ENCODE measurements at regions not wholly inside any gene's neighbourhood (a gene's known extent, or its start where the extent isn't known, plus 50 kb on each side); places are given as distances from the start of the nearest gene placed in this dataset.

DNA sequence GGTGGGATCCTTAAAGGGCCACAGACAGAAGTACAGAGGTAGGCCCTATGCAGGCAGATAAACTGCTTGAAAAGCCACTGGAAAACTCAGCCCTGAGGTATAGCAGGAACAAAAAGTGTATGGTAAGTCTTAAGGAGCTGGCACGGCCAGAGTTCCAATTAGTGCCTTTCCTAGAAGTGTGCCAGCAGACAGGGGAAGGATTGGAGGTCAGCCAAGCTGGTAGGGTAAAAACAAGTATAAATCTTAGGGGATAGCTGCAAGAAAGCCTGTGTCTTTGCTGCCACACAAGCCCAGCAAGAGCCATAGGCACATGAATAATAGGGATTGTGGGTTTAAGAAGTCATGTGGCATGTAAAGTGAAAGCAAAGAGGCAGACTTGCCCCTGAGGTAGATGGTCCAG lies 582.5 kb downstream of the PLOD2 start:
- Histone ChIP-seq H3K27ac (no peak overlapping the region), H3K4me3 (ENCODE audit: low read depth, low read length) (no peak overlapping the region), H3K36me3 (replicated peaks) (no peaks in the 10 kb centered on the region), H3K27me3 (replicated peaks) (no peaks in the 10 kb centered on the region)
- in situ Hi-C loops (cut with HindIII; ENCODE audit: low pct_ligation_motif_present, low sequenced_read_pairs), result no loop called here
- TF ChIP-seq, protein P1, sequence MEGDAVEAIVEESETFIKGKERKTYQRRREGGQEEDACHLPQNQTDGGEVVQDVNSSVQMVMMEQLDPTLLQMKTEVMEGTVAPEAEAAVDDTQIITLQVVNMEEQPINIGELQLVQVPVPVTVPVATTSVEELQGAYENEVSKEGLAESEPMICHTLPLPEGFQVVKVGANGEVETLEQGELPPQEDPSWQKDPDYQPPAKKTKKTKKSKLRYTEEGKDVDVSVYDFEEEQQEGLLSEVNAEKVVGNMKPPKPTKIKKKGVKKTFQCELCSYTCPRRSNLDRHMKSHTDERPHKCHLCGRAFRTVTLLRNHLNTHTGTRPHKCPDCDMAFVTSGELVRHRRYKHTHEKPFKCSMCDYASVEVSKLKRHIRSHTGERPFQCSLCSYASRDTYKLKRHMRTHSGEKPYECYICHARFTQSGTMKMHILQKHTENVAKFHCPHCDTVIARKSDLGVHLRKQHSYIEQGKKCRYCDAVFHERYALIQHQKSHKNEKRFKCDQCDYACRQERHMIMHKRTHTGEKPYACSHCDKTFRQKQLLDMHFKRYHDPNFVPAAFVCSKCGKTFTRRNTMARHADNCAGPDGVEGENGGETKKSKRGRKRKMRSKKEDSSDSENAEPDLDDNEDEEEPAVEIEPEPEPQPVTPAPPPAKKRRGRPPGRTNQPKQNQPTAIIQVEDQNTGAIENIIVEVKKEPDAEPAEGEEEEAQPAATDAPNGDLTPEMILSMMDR (IDR thresholded peaks at IDR 0.05; ENCODE audit: low read depth, low read length, missing control alignments), result no peak
- no peak for DNase-seq

DNA sequence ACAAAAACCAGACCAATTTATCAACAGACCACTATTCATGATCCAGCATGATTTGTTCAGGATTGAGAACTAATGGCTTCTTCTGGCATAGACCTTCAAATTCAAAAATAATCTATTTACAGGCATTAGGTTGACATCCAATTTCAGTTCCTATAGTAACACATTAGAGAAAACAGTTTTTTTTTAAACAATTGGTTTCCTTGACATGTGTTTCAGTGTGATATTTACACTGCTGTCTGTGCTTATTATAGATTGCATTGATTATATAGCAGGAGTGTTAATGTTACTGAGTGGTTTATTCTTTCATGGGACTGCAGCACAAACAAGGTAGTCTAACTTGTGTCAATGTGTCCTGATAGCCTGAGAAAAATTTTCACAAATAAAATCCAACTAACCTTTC lies 579.3 kb downstream of the PLOD2 start:
- no peaks in the 10 kb centered on the region for H3K27me3 ChIP-seq (replicated peaks)
- no peak overlapping the region for H3K4me3 ChIP-seq (ENCODE audit: low read depth, low read length)
- H3K27ac ChIP-seq, result no peak overlapping the region
- in situ Hi-C loops (cut with HindIII; ENCODE audit: low pct_ligation_motif_present, low sequenced_read_pairs), result no loop called here
- no peak for DNase-seq
- H3K36me3 ChIP-seq (replicated peaks), result no peaks in the 10 kb centered on the region
- TF ChIP-seq, protein P1 (IDR thresholded peaks at IDR 0.05; ENCODE audit: low read depth, low read length, missing control alignments), result no peak

DNA sequence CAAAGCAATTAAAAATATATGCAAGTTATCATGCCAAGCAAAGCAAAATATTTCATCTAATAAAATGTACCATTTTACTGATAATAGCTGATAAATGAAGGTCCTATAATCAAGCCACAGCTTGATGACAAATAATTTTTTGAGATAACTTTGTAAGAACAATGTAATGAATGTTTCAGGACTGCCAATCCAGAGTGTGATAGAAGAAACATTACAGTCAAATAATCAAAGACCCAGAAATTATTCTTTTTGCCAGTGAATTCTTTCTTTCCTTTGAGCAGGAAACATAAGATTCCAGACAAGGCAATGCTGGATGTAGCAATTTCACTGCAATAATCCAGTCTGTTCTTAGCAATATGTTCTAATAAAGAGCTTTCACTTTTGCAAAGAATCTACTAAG lies 556.1 kb downstream of the PLOD2 start:
- no peaks in the 10 kb centered on the region for H3K36me3 ChIP-seq (replicated peaks)

DNA sequence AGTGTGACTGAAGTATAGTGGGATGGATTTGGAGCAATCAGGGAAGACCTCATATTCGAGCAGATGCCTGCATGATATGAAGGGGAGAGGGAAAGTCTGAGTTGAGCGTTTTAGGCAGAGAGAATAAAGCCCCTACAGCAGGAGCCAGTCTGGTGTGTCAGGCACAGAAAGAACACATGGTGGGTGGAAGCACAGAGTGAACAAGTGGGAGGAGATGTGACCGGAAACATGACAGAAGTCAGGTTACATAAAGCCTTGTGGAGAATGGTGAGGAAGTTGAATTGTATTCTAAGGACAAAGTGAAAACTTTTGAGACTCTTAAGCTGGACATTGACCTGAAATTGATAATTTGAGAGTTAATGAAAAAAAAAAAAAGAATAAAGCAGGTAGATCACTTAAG lies 541.0 kb downstream of the PLOD2 start:
- no peak for DNase-seq
- TF ChIP-seq, protein P1 (IDR thresholded peaks at IDR 0.05; ENCODE audit: low read depth, low read length, missing control alignments), result no peak
- Histone ChIP-seq H3K27ac (no peak overlapping the region), H3K4me3 (ENCODE audit: low read depth, low read length) (no peak overlapping the region), H3K27me3 (replicated peaks) (no peaks in the 10 kb centered on the region), H3K36me3 (replicated peaks) (no peaks in the 10 kb centered on the region)
- in situ Hi-C loops (cut with HindIII; ENCODE audit: low pct_ligation_motif_present, low sequenced_read_pairs), result no loop called here

More for the DNA sequence above, 556.1 kb downstream of the PLOD2 start:
- TF ChIP-seq, protein P1 (IDR thresholded peaks at IDR 0.05; ENCODE audit: low read depth, low read length, missing control alignments), result no peak
- H3K27me3 ChIP-seq (replicated peaks), result no peaks in the 10 kb centered on the region
- H3K4me3 ChIP-seq (ENCODE audit: low read depth, low read length), result no peak overlapping the region
- no peak for DNase-seq
- no peak overlapping the region for H3K27ac ChIP-seq
- in situ Hi-C loops (cut with HindIII; ENCODE audit: low pct_ligation_motif_present, low sequenced_read_pairs), result no loop called here

GRCh38 chr3:145620486-145620885 lies 540.5 kb downstream of the PLOD2 start:
- TF ChIP-seq, protein P1 (IDR thresholded peaks at IDR 0.05; ENCODE audit: low read depth, low read length, missing control alignments), result no peak
- DNase-seq, result no peak
- Histone ChIP-seq H3K27me3 (replicated peaks) (no peaks in the 10 kb centered on the region), H3K36me3 (replicated peaks) (no peaks in the 10 kb centered on the region), H3K4me3 (ENCODE audit: low read depth, low read length) (no peak overlapping the region), H3K27ac (no peak overlapping the region)
- in situ Hi-C loops (cut with HindIII; ENCODE audit: low pct_ligation_motif_present, low sequenced_read_pairs), result no loop called here

DNA sequence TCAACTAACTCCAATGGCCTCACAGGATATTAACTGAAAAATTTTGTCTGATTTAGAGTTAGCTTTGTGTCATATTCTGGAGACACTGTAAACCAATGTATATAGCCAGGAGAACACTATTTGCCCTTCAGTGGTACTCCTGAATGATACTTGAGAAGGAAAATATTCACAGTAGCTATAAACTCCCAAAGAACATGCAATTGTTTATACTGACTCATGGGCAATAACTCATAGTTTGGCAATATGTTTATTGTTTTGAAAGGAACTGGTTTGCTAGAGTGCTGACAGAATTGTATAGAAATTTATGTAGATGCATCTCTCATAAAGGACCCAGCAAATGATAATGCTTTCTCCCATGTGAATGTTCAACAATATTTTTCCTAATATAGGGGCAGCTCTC lies 537.6 kb downstream of the PLOD2 start:
- TF ChIP-seq, protein P1 (IDR thresholded peaks at IDR 0.05; ENCODE audit: low read depth, low read length, missing control alignments), result no peak
- in situ Hi-C loops (cut with HindIII; ENCODE audit: low pct_ligation_motif_present, low sequenced_read_pairs), result no loop called here
- no peaks in the 10 kb centered on the region for H3K36me3 ChIP-seq (replicated peaks)
- no peaks in the 10 kb centered on the region for H3K27me3 ChIP-seq (replicated peaks)
- H3K4me3 ChIP-seq (ENCODE audit: low read depth, low read length), result no peak overlapping the region
- H3K27ac ChIP-seq, result no peak overlapping the region
- no peak for DNase-seq
